IMR-90 (cell line): ENCODE measurements at regions not wholly inside any gene's neighbourhood (a gene's known extent, or its start where the extent isn't known, plus 50 kb on each side); places are given as distances from the start of the nearest gene placed in this dataset.
"Not testable (repeated sequence)": the region's sequence is repeated elsewhere in the genome, so short reads cannot be mapped to it uniquely, and the experiment has no call there.

Experiments
- ATAC-seq: fragments of 200-7000 bp; cut with Tn5 transposase; 2 replicates; pipeline ENCODE4 v1.9.1; 2020; ENCODE audit warnings: low read depth, mild to moderate bottlenecking, moderate library complexity
- BruUV-seq: library from RNA; stranded (reverse); fragments of 400-500 nt; replicated peaks from 2 replicates; lab custom pipeline; 2021; lab: Mats Ljungman, UMichigan
- CTCF ChIA-PET: fragments of 300-600 bp; formaldehyde crosslinking; extraction: SDS; loops from one replicate; lab custom pipeline; 2021; ENCODE audit warnings: antibody characterized with exemption; lab: Yijun Ruan, JAX
- POLR2A ChIA-PET: fragments of 300-600 bp; sonication (Branson Sonifier 250); formaldehyde crosslinking; loops from one replicate; lab custom pipeline; 2022; ENCODE audit warnings: antibody characterized with exemption; ENCODE audit not compliant: unreplicated experiment; lab: Charles Lee
- DNase-seq: peaks from one replicate; pipeline ENCODE4 v3.0.0; 2013
- H2AFZ ChIP-seq: replicated peaks from 2 replicates; pipeline ENCODE3; 2013; ENCODE audit warnings: low read length, mild to moderate bottlenecking; ENCODE audit not compliant: poor library complexity
- H2AK5ac ChIP-seq: 2 replicates; pipeline ENCODE4 v1.6.1; 2013; ENCODE audit warnings: low read depth, low read length, inconsistent platforms
- H2AK9ac ChIP-seq: replicated peaks from 2 replicates; pipeline ENCODE3; 2013; ENCODE audit warnings: mild to moderate bottlenecking, low read depth, low read length, moderate library complexity; ENCODE audit not compliant: poor library complexity
- H2BK120ac ChIP-seq: 2 replicates; pipeline ENCODE4 v1.6.1; 2013; ENCODE audit warnings: low read depth, low read length, inconsistent platforms
- H2BK15ac ChIP-seq: 3 replicates; pipeline ENCODE4 v1.6.1; 2013; ENCODE audit warnings: low read depth, low read length, inconsistent platforms
- H2BK20ac ChIP-seq: 2 replicates; pipeline ENCODE4 v1.6.1; 2013; ENCODE audit warnings: low read depth, mild to moderate bottlenecking, inconsistent platforms, low read length, moderate library complexity
- H2BK5ac ChIP-seq: 2 replicates; pipeline ENCODE4 v1.6.1; 2013; ENCODE audit warnings: mild to moderate bottlenecking, low read depth, low read length, inconsistent platforms; ENCODE audit not compliant: poor library complexity, severe bottlenecking
- H3K14ac ChIP-seq: replicated peaks from 2 replicates; pipeline ENCODE4 v1.6.1; 2013; ENCODE audit warnings: low read depth, low read length, inconsistent platforms
- H3K18ac ChIP-seq: 2 replicates; pipeline ENCODE4 v1.6.1; 2013; ENCODE audit warnings: low read depth, low read length, control low read depth
- H3K23ac ChIP-seq: 2 replicates; pipeline ENCODE4 v1.6.1; 2013; ENCODE audit warnings: low read depth, low read length, inconsistent platforms
- H3K27ac ChIP-seq: 2 replicates; pipeline ENCODE4 v1.5.1; 2013; ENCODE audit warnings: mild to moderate bottlenecking, control low read depth, low read length; ENCODE audit not compliant: insufficient read depth
- H3K27me3 ChIP-seq: 2 replicates; pipeline ENCODE4 v1.6.1; 2013; ENCODE audit warnings: low read length; ENCODE audit not compliant: control insufficient read depth, insufficient read depth
- H3K36me3 ChIP-seq: 2 replicates; pipeline ENCODE4 v1.6.1; 2013; ENCODE audit warnings: low read length, mixed read lengths; ENCODE audit not compliant: control insufficient read depth, insufficient read depth
- H3K4ac ChIP-seq: 2 replicates; pipeline ENCODE4 v1.6.1; 2013; ENCODE audit warnings: low read depth, low read length, inconsistent platforms
- H3K4me1 ChIP-seq: 2 replicates; pipeline ENCODE4 v1.6.1; 2013; ENCODE audit warnings: low read length, mixed read lengths; ENCODE audit not compliant: control insufficient read depth, insufficient read depth
- H3K4me2 ChIP-seq: 2 replicates; pipeline ENCODE4 v1.6.1; 2013; ENCODE audit warnings: low read depth, mild to moderate bottlenecking, control low read depth, low read length, moderate library complexity
- H3K4me3 ChIP-seq: 2 replicates; pipeline ENCODE4 v1.5.1; 2013; ENCODE audit warnings: low read depth, mild to moderate bottlenecking, control low read depth, low read length, moderate library complexity; ENCODE audit not compliant: insufficient read depth
- H3K56ac ChIP-seq: 2 replicates; pipeline ENCODE4 v1.6.1; 2013; ENCODE audit warnings: low read length, inconsistent platforms; ENCODE audit not compliant: insufficient read depth; ENCODE audit errors: extremely low read depth
- H3K79me1 ChIP-seq, 2 experiments: 2 replicates each; pipeline ENCODE4 v1.6.1; 2013; ENCODE audit warnings: low read length in 2 of 2, inconsistent platforms in 1 of 2, low read depth in 1 of 2
- H3K9ac ChIP-seq: 2 replicates; pipeline ENCODE4 v1.6.1; 2013; ENCODE audit warnings: low read depth, low read length, control low read depth
- H3K9me1 ChIP-seq: 2 replicates; pipeline ENCODE4 v1.6.1; 2013; ENCODE audit warnings: low read length, inconsistent platforms; ENCODE audit not compliant: insufficient read depth
- H3K9me3 ChIP-seq: 2 replicates; pipeline ENCODE4 v1.6.1; 2013; ENCODE audit warnings: low read length; ENCODE audit not compliant: control insufficient read depth, insufficient read depth
- H4K20me1 ChIP-seq: 2 replicates; pipeline ENCODE4 v1.6.1; 2013; ENCODE audit warnings: low read length, inconsistent platforms; ENCODE audit not compliant: insufficient read depth
- H4K5ac ChIP-seq: 2 replicates; pipeline ENCODE4 v1.6.1; 2013; ENCODE audit warnings: mild to moderate bottlenecking, low read depth, low read length, control low read depth
- H4K8ac ChIP-seq, 2 experiments: 2 replicates each; pipeline ENCODE4 v1.6.1; 2013; ENCODE audit warnings: low read depth in 2 of 2, low read length in 2 of 2, control low read depth in 1 of 2, inconsistent platforms in 1 of 2
- H4K91ac ChIP-seq: 2 replicates; pipeline ENCODE4 v1.6.1; 2013; ENCODE audit warnings: low read depth, low read length, inconsistent platforms; ENCODE audit not compliant: insufficient read depth
- WGBS, 2 experiments: methylation state at CpG; one replicate each; pipeline versions ENCODE4 v1.1.5 to v1.1.7; 2013; ENCODE audit warnings: missing lambda C conversion rate in 2 of 2; ENCODE audit not compliant: insufficient read length in 1 of 2; ENCODE audit errors: extremely low coverage in 2 of 2; 5-methylcytosine and 5-hydroxymethylcytosine counted together
- dilution Hi-C: fragments of 300-500 bp; cut with HindIII; formaldehyde crosslinking; loops from one replicate; pipeline ENCODE4 v1.14.3; 2018; ENCODE audit warnings: low sequenced_read_pairs; ENCODE audit not compliant: unreplicated experiment
- in situ Hi-C: fragments of 300-500 bp; cut with MboI; formaldehyde crosslinking; loops from 3 replicates; pipeline ENCODE4 v1.14.3; 2019; ENCODE audit warnings: low sequenced_read_pairs, inconsistent platforms, mixed read lengths
- intact Hi-C: fragments of 100-400 bp; cut with micrococcal nuclease; formaldehyde crosslinking; loops from 2 replicates; pipeline ENCODE4 v1.10.0; 2022

GRCh38 chr14:105921781-105922180 is 395.4 kb downstream of the TMEM121 start:
- H4K8ac ChIP-seq, POLR2A ChIA-PET, intact Hi-C loops: not testable (repeated sequence)

GRCh38 chr14:105923520-105924191 is 397.3 kb downstream of the TMEM121 start:
- peaks cover 40% of the 10 kb centered on the region for H3K9me3 ChIP-seq
- H3K27me3 ChIP-seq, DNase-seq, H2AK9ac ChIP-seq, dilution Hi-C loops, H3K14ac ChIP-seq, H2AK5ac ChIP-seq, H2BK20ac ChIP-seq, H3K36me3 ChIP-seq, H3K4ac ChIP-seq, in situ Hi-C loops, H3K4me1 ChIP-seq, H3K9me1 ChIP-seq, POLR2A ChIA-PET, BruUV-seq, H3K4me2 ChIP-seq, ATAC-seq, H3K4me3 ChIP-seq, H3K18ac ChIP-seq, H2BK5ac ChIP-seq, H3K9ac ChIP-seq, CTCF ChIA-PET, H2BK120ac ChIP-seq, H4K20me1 ChIP-seq, H4K8ac ChIP-seq, H3K79me1 ChIP-seq, H4K5ac ChIP-seq, H3K23ac ChIP-seq, H3K56ac ChIP-seq, H2BK15ac ChIP-seq, H2AFZ ChIP-seq, intact Hi-C loops, H4K91ac ChIP-seq, H3K27ac ChIP-seq: not testable (repeated sequence)
- WGBS, 2 experiments = no CpG with 5 or more reads among the region's 1 CpG

More at GRCh38 chr14:105921781-105922180, 395.4 kb downstream of the TMEM121 start:
- H2BK120ac ChIP-seq, H3K36me3 ChIP-seq, H2AK9ac ChIP-seq, H4K5ac ChIP-seq, H2BK15ac ChIP-seq, CTCF ChIA-PET, in situ Hi-C loops, H3K23ac ChIP-seq, H3K79me1 ChIP-seq, H2BK5ac ChIP-seq, H3K56ac ChIP-seq, DNase-seq, H3K18ac ChIP-seq, H3K9ac ChIP-seq, H3K4ac ChIP-seq, H2AFZ ChIP-seq, H4K20me1 ChIP-seq, H3K14ac ChIP-seq, BruUV-seq, H2AK5ac ChIP-seq, H3K27me3 ChIP-seq, H3K4me1 ChIP-seq, H3K27ac ChIP-seq, H3K4me2 ChIP-seq, H2BK20ac ChIP-seq, H3K4me3 ChIP-seq, dilution Hi-C loops, ATAC-seq, H4K91ac ChIP-seq, H3K9me1 ChIP-seq: not testable (repeated sequence)
- WGBS, 2 experiments = no CpG with 5 or more reads among the region's 4 CpGs
- H3K9me3 ChIP-seq = peaks cover 40% of the 10 kb centered on the region
